Germinal center (tissue), 1 donor: ENCODE measurements at regions not wholly inside any gene's neighbourhood (a gene's known extent, or its start where the extent isn't known, plus 50 kb on each side); places are given as distances from the start of the nearest gene placed in this dataset.
"Not testable (repeated sequence)": the region's sequence is repeated elsewhere in the genome, so short reads cannot be mapped to it uniquely, and the experiment has no call there.

Source experiments
- DNase-seq: peaks from one replicate; pipeline ENCODE4 v3.0.0; 2012; ENCODE audit warnings: mixed read lengths, low spot score

DNA sequence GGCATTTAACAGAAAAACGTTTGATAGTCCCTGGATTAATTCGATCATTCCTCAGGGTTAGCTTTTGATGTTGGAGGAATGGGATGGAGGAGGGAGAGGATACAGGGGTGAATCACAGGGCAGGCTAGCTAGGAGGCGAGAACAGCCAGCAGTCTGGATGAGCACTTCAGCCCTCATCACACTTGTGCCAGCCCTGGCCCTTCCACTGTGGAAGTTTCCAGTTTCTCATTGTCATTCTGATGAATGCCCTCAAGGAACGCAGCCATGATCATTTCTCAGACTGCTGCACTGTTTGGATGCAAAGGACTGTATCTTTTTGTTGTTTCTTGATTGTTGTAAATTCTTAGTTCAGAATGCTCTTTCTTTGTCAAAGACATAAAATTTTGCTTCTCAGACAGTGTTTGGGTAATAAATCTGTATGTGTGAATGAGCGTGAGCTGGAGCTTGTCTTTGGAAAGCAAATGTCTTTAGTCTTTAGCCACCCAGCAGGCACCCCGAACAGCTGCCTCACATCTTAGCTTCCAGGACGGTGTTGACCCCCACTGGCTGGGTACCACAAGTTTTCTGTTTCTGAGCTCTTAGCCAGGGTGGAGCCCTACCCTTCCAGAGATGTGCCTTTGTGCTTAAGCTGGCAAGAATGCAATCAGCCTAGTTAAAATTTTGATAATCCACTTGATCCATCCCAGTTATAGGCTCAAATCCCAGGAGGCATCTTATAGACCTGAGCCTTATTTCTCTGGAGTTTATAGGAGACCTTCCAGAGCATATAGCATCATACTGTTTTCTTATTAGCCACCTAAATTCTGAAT lies 121.1 kb downstream of the PDCD6IP start:
- no peak for DNase-seq

DNA sequence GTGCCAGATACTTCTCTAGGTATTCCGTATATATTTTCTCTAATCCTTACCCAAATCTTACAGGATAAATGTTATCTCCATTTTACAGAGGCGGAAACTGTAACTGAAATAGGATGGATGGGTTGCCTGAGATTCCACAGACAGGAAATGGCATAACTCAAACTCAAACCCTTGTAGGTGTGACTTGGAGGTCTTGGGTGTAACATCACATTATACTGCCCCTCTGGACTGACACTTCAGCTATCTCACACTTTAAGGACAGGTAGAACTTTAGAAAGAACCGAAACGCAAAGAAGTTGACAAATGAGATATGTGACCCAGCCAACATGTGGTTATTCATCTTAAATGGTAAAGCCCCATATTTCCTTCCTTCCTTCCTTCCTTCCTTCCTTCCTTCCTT lies 122.1 kb downstream of the PDCD6IP start:
- DNase-seq = no peak

GRCh38 chr3:33921608-33922007 lies 123.2 kb downstream of the PDCD6IP start:
- no peak for DNase-seq

GRCh38 chr3:33926998-33927605 lies 128.7 kb downstream of the PDCD6IP start:
- DNase-seq = no peak

GRCh38 chr3:33929813-33930212 lies 131.4 kb downstream of the PDCD6IP start:
- no peak for DNase-seq

DNA sequence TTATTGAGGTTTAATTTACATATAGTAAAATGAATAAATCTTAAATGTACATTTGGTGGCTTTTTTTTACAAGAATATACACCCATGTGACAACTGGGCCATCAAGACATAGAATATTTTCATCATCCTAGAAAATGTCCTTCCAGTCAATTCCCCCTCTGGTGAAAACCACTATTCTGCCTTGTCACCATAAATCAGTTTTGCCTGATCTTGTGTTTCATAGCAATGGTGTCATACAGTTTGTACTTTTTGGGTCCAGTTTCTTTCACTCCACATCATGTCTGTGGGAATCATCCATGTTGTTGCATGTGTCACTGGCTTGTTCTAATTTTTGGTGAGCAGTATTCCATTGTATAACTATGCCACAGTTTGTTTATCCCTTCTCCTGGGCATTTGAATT lies 133.1 kb downstream of the PDCD6IP start:
- DNase-seq = no peak

DNA sequence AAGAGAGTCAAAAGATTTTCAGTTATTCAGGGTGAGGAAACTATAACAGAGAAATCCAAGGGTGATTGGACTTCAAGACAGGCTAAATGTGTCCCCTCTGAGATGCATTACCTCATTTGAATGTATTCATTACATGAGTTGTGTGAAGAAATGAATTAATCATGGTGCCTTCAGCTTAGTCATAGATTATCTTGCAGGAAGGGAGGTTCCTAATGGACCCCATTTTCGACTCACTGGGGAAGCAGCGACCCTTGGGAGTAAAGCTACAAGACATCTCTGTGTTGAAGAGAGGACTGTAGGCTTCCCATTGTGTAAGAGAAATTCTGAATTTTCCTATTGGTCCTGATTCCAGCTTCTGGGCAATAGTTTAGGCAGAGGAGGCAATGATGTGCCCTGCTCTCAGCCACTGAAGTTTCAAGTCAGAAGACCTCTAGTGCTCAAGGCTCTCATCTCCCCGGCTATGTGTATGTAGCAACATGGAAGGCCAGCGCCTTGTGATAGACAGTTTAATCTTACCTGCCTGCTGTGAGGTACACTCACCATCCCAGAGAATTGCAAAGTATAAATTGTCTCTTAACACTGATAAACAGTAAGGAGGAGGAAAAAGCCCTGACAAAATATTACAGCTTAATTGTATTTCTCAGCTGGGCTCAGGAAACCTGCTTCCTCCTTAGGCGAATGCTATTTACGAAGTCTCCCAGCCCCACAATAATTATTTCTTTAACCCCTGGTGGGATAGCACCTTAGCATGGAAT lies 133.8 kb downstream of the PDCD6IP start:
- DNase-seq = no peak

DNA sequence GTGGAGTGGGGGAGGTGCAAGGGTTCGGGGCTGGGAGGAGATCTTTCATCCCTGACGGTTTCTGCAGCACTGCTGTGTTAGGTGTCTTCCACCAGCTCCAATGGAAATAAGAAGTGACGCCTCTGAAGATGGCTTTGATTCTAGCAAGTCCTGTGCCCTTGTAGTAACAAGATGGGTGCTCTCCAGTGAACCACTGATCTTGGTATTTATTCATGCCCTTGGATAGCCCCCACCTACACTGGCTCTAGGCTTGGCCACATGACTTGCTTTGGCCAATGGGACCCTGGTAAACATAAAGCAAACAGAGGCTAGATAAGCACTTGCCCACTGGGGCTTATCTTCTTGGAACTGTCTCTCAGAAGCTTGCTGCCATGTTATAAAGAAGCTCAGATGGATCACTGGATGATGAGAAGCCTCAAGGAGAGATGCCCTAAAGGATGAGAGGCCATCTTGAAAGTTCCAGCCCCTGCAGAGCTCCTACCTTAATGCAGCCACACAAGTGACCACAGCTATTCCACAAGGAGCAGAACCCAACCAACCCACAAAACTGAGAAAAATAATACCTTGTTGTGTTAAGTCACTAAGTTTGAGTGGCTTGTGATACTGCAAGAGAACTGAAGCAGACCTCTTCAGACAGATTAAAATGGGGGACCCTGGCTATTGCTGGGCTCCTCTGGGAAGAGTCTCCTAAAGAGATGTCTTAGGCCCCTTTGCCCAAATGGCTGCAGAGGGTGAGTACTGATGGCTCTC lies 137.9 kb downstream of the PDCD6IP start:
- DNase-seq = no peak

GRCh38 chr3:33936921-33937525 lies 138.6 kb downstream of the PDCD6IP start:
- DNase-seq = no peak

- DNase-seq = no peak
Measured at GRCh38 chr3:33937628-33938027, 139.2 kb downstream of the PDCD6IP start.

- no peak for DNase-seq
Measured at GRCh38 chr3:33940149-33940548, 141.7 kb downstream of the PDCD6IP start.

DNA sequence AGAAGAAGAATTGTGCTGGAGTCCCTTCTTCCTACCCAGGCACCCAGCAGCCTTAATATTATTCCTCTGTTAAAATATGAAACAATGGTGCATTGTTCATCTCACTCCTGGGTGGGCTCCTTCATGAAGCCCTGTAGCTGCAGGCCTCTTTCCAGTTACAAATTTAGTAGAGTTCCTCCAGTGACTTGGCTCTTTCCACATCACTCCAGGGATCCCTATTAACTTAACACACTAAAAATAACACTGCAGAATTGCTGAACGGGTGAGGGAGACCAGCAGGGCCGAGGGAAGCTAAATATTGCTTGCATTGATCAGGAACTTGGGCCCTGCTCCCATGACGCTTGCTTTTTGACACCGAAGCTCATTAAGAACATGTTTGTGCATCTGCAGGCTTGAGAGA lies 142.3 kb downstream of the PDCD6IP start:
- no peak for DNase-seq

DNA sequence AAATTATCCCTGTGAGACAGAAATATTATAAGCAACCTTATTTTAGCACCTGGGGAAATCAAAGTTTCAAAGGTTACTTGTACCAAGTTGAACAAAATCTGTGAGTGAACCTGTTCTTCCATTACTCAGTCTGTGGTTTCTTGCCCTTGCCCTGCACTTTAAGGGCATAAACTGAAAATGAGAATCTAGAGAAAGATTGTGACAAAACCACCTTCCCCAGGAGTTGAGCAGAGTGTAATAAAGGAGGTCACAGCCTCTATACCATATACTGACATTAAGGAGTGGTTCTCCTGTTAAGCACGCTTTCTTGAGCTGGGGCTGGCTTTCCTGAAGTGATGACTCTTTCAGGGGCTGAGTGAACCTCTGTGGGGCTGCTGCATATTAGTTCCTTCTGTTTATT lies 143.4 kb downstream of the PDCD6IP start:
- DNase-seq = no peak

DNA sequence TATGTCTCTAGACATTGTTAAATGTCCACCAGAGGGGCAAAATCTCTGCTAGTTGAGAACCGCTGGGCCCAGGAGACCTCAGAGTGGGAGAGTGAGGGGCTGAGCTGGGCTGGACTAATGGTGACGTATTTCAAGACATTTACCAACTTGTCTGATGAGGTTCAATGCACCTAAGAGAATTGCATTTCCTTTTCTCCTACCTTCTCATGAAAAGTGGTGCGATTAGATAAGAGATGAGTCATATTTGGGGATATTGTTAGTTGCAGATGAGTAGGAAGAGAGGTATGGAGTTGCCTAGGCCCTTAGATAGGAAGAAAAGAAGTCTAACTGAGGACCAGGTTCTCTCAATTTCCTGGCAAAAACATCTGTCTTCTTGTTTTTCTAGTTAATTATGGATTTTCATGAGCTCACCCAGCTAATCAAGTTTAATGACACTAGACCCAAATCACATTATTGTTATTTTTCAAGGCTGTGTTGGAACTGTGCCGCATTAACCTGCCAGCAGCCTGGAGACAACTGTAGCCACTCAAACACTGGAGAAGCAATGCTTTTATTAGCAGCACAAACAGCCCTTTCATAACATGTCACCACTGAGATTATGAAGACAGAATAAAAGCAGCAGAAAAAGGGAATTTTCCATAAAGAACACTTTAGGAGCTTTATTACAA lies 144.2 kb downstream of the PDCD6IP start:
- DNase-seq = no peak

GRCh38 chr3:33943277-33943676 lies 144.8 kb downstream of the PDCD6IP start:
- no peak for DNase-seq

- not testable (repeated sequence) for DNase-seq
Measured at GRCh38 chr3:33946612-33947011, 148.2 kb downstream of the PDCD6IP start.

DNA sequence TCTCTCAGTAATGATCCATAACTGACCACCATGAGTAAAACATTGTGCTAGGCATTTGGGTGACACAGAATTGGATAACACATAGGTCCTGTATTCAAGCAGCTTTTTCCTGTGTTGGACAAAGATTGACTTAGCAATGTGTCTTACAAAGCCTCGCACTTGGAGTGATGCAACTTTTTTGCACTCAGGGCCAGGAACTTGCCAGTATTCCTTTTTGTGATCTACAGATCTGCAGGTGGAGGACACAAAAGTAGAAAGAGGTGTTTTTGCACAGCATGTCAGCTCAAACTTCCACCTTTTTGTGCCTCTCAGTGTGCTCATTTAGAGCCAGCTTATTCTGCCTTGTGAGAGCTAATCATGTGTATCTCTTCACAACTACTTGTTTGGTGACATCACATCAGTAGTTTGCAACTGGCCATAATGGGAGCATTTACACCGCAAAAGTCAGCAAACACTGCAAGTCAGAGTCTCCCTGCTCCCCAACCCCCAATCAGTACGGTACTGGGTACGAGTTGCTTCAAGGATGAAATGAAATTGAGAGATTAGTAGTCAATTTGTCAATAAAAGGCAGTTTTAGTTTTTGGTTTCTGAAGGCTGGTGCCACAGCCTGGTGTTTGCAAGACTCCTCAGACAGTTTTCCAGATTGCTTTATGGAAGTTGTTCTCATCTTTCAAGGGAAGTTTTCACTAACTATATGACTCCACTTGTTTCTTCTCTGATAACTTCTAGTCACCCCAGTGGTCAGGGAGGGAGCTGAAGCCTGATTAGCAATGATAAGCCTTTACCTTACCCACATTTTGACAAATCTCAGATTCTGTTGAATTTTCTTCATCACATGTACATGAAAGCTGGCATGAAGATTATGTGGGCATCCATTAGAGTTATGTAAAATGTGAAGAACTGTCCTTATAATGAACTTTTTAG lies 149.1 kb downstream of the PDCD6IP start:
- no peak for DNase-seq

- no peak for DNase-seq
Measured at GRCh38 chr3:33949074-33949473, 150.6 kb downstream of the PDCD6IP start.

DNA sequence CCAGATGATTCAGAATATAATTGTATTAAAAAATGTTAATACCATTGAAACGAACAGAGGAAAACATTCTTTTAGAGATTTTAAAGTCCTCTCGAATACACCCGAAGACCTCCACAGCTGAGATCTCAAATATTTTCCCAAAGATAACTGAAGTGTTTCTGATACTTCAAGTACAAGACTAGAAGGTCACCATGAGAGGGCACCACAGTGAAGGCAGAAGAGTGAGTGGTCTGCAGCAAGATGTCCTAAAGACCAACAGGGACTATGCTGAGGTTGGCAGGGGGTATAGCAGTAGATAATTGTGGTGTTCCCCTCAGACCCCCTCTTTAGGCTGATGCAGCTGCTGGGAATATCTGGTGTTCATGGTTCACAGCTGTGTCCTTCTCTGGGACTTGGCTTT lies 156.5 kb downstream of the PDCD6IP start:
- DNase-seq = no peak

GRCh38 chr3:33956206-33956605 lies 157.8 kb downstream of the PDCD6IP start:
- no peak for DNase-seq
